Activated CD4-positive, alpha-beta memory T cell treated with anti-CD3 and anti-CD28 coated beads, Interleukin-2, amount 10 ng/mL, durations not matched to agents 7 days and 5 days (primary cell): ENCODE measurements at regions not wholly inside any gene's neighbourhood (a gene's known extent, or its start where the extent isn't known, plus 50 kb on each side); places are given as distances from the start of the nearest gene placed in this dataset.

ENCODE experiments used
- CTCF ChIA-PET: fragments of 350-600 bp; sonication (Branson Sonifier 250); formaldehyde crosslinking; loops from one replicate; lab custom pipeline; 2021; ENCODE audit warnings: antibody characterized with exemption, inconsistent platforms; lab: Charles Lee
- POLR2A ChIA-PET: fragments of 350-600 bp; sonication (Branson Sonifier 250); formaldehyde crosslinking; loops from one replicate; lab custom pipeline; 2021; ENCODE audit warnings: antibody characterized with exemption; lab: Charles Lee
- DNase-seq: peaks from one replicate; pipeline ENCODE4 v3.0.0-alpha.2; 2020
- H3K27ac Mint-ChIP-seq: one replicate; pipeline ENCODE4 v1.8.0; 2021; ENCODE audit warnings: mild to moderate bottlenecking, mixed read lengths
- H3K27me3 Mint-ChIP-seq: one replicate; pipeline ENCODE4 v1.8.0; 2021; ENCODE audit warnings: mixed read lengths
- H3K36me3 Mint-ChIP-seq: one replicate; pipeline ENCODE4 v1.8.0; 2021; ENCODE audit warnings: low read depth, mixed read lengths
- H3K4me1 Mint-ChIP-seq: one replicate; pipeline ENCODE4 v1.8.0; 2021; ENCODE audit warnings: mixed read lengths
- H3K4me3 Mint-ChIP-seq: one replicate; pipeline ENCODE4 v1.8.0; 2021; ENCODE audit warnings: mild to moderate bottlenecking, mixed read lengths
- H3K9me3 Mint-ChIP-seq: one replicate; pipeline ENCODE4 v1.8.0; 2021; ENCODE audit warnings: mixed read lengths

- Mint-ChIP-seq H3K4me1 (no peaks in the 10 kb centered on the region), H3K27ac (no peak overlapping the region), H3K9me3 (peaks cover 10% of the 10 kb centered on the region), H3K27me3 (no peaks in the 10 kb centered on the region), H3K36me3 (no peaks in the 10 kb centered on the region), H3K4me3 (no peak overlapping the region)
- CTCF ChIA-PET = no interaction called here
- POLR2A ChIA-PET = no interaction called here
- no peak for DNase-seq
Measured at GRCh38 chr18:39200153-39200552, 1634.6 kb upstream of the CELF4 start.

GRCh38 chr18:39199231-39199855 is 1633.7 kb upstream of the CELF4 start:
- ChIA-PET CTCF (no interaction called here), POLR2A (no interaction called here)
- Mint-ChIP-seq H3K27ac (no peak overlapping the region), H3K27me3 (no peaks in the 10 kb centered on the region), H3K36me3 (no peaks in the 10 kb centered on the region), H3K4me1 (no peaks in the 10 kb centered on the region), H3K4me3 (no peak overlapping the region), H3K9me3 (peaks cover 10% of the 10 kb centered on the region)
- no peak for DNase-seq

DNA sequence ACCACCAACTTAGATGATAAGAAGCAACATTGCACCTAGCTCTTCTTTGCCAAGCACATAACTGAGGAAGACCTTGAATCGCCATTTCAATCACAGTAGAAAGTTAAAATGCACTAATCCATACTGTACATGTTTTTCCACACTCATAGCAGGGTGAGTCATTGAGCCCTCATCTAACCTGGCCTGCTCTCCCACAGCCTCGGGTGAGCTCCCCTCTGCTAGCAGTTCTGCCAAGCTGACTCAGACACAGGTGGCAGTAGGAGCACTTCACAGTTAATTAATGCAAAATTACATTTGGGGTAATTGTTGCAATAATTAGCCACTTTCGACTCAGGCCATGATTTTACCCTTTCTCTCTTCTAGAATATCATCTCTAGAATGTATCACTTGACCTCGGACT is 1632.8 kb upstream of the CELF4 start:
- ChIA-PET POLR2A (no interaction called here), CTCF (no interaction called here)
- no peaks in the 10 kb centered on the region for H3K27me3 Mint-ChIP-seq

DNA sequence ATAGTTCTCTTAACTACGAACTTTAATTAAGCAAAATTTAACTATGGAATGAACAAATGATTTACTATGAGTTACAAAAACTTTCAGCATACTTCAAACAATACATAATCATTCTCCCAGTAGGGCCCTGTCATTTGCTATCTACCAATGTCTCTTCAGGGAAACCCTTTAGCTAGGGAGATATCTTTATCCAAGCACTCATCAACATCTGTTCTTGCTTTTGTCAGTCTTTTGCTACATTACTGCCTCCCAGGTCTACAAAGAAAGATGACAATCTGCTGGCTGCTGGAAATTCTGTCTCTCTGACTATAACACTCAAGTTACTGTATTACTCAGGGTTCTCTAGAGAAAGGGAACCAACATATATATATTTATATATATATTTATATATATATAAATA is 1626.3 kb upstream of the CELF4 start:
- CTCF ChIA-PET = no interaction called here
- POLR2A ChIA-PET = no interaction called here
- Mint-ChIP-seq H3K36me3 (no peaks in the 10 kb centered on the region), H3K27me3 (no peaks in the 10 kb centered on the region), H3K27ac (no peak overlapping the region), H3K9me3 (no peaks in the 10 kb centered on the region), H3K4me3 (no peak overlapping the region), H3K4me1 (no peaks in the 10 kb centered on the region)
- no peak for DNase-seq

More for the DNA sequence above, 1632.8 kb upstream of the CELF4 start:
- Mint-ChIP-seq H3K36me3 (no peaks in the 10 kb centered on the region), H3K4me1 (no peaks in the 10 kb centered on the region), H3K9me3 (peaks cover 10% of the 10 kb centered on the region), H3K4me3 (no peak overlapping the region), H3K27ac (no peak overlapping the region)
- no peak for DNase-seq

- POLR2A ChIA-PET = no interaction called here
- Mint-ChIP-seq H3K27me3 (no peaks in the 10 kb centered on the region), H3K9me3 (peaks cover 3% of the 10 kb centered on the region), H3K27ac (no peak overlapping the region), H3K36me3 (no peaks in the 10 kb centered on the region), H3K4me1 (no peaks in the 10 kb centered on the region), H3K4me3 (no peak overlapping the region)
- CTCF ChIA-PET = no interaction called here
- DNase-seq = no peak
Measured at GRCh38 chr18:39191058-39191457, 1625.5 kb upstream of the CELF4 start.

DNA sequence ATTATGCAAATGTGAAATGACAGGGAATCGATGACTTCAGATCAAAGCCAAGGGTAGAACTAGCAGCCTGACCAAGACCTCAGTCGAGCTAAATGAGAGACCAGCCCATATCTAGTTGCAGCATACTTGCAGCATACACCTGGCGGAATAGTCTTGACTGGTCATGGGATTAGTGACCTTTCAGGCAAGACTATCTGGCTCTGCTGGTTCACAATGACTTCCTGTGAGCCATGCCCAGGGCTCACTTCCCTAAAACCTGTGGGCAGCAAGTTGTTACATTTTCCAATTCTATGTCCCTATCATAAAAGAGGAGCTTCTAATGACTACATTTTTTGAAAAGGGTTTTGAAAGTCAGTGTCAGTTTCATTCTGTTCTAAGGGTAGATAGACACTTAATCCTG is 1624.9 kb upstream of the CELF4 start:
- Mint-ChIP-seq H3K27me3 (no peaks in the 10 kb centered on the region), H3K36me3 (no peaks in the 10 kb centered on the region), H3K9me3 (peaks cover 5% of the 10 kb centered on the region), H3K4me3 (no peak overlapping the region), H3K27ac (no peak overlapping the region), H3K4me1 (no peaks in the 10 kb centered on the region)
- ChIA-PET POLR2A (no interaction called here), CTCF (no interaction called here)
- DNase-seq = no peak

DNA sequence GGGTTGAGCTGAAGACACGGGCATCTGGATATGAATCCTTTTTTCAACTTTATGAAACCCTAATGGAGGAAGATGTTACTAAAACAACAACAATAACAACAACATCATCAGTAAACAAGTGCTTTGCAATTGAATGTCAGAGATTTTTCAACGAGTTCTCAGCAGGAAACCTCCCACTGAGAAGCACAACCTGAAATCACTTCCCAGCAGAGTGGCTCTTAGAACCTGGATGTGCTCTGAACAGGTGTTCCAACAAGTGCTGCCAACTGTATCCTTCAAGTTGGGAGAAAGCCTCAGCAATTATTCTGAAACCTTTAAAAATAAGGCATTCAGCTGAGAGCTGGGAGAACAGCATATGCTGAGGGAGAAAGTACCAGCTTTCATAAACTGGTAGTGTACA is 1622.7 kb upstream of the CELF4 start:
- Mint-ChIP-seq H3K36me3 (no peaks in the 10 kb centered on the region), H3K9me3 (peaks cover 5% of the 10 kb centered on the region), H3K27me3 (no peaks in the 10 kb centered on the region), H3K4me3 (no peak overlapping the region), H3K27ac (no peak overlapping the region), H3K4me1 (no peaks in the 10 kb centered on the region)
- no peak for DNase-seq
- ChIA-PET POLR2A (no interaction called here), CTCF (no interaction called here)

- ChIA-PET POLR2A (no interaction called here), CTCF (no interaction called here)
- Mint-ChIP-seq H3K27ac (no peak overlapping the region), H3K4me1 (no peaks in the 10 kb centered on the region), H3K9me3 (peaks cover 5% of the 10 kb centered on the region), H3K4me3 (no peak overlapping the region), H3K36me3 (no peaks in the 10 kb centered on the region), H3K27me3 (no peaks in the 10 kb centered on the region)
- no peak for DNase-seq
Measured at GRCh38 chr18:39186008-39186407, 1620.4 kb upstream of the CELF4 start.

GRCh38 chr18:39184176-39184575 is 1618.6 kb upstream of the CELF4 start:
- no peak for DNase-seq
- ChIA-PET POLR2A (no interaction called here), CTCF (no interaction called here)
- no peaks in the 10 kb centered on the region for H3K4me1 Mint-ChIP-seq
- H3K36me3 Mint-ChIP-seq = no peaks in the 10 kb centered on the region
- H3K27ac Mint-ChIP-seq = no peak overlapping the region
- no peaks in the 10 kb centered on the region for H3K27me3 Mint-ChIP-seq
- peaks cover 8% of the 10 kb centered on the region for H3K9me3 Mint-ChIP-seq
- H3K4me3 Mint-ChIP-seq = no peak overlapping the region

- Mint-ChIP-seq H3K27me3 (no peaks in the 10 kb centered on the region), H3K9me3 (peaks cover 3% of the 10 kb centered on the region), H3K4me1 (no peaks in the 10 kb centered on the region), H3K27ac (no peak overlapping the region), H3K36me3 (no peaks in the 10 kb centered on the region), H3K4me3 (no peak overlapping the region)
- DNase-seq = no peak
- ChIA-PET POLR2A (no interaction called here), CTCF (no interaction called here)
Measured at GRCh38 chr18:39178166-39178565, 1612.6 kb upstream of the CELF4 start.

GRCh38 chr18:39172695-39173421 is 1607.3 kb upstream of the CELF4 start:
- CTCF ChIA-PET = interaction anchor here (0.7 kb wide), 1 partner anchor 10 kb away, joined by 3 read pairs; no protein-coding TSS in a partner anchor
- no peaks in the 10 kb centered on the region for H3K27me3 Mint-ChIP-seq
- H3K36me3 Mint-ChIP-seq = no peaks in the 10 kb centered on the region
- POLR2A ChIA-PET = no interaction called here
- H3K27ac Mint-ChIP-seq = no peak overlapping the region
- H3K4me1 Mint-ChIP-seq = no peaks in the 10 kb centered on the region
- DNase-seq = no peak
- no peaks in the 10 kb centered on the region for H3K9me3 Mint-ChIP-seq
- no peak overlapping the region for H3K4me3 Mint-ChIP-seq

DNA sequence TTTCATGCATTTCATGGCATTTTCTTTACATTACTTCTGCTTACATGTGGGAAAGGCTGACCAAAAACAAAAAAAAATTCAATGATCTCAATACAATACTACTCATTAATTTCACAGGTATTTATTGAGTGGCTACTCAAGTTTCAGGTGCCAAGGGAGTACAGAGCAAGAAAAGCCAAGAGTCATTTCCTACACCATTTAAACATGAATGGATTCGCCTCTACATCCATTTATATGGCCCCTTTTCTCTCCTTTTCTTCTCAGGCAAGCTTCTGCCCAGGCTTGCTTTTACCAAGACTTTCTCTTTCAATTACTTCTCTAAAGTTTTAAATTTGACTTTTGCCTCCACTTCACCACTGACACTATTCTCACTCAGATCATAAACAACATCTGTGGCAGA is 1603.1 kb upstream of the CELF4 start:
- CTCF ChIA-PET = no interaction called here
- no peaks in the 10 kb centered on the region for H3K27me3 Mint-ChIP-seq
- DNase-seq = no peak
- H3K9me3 Mint-ChIP-seq = peaks cover 2% of the 10 kb centered on the region
- no peaks in the 10 kb centered on the region for H3K4me1 Mint-ChIP-seq
- no peak overlapping the region for H3K27ac Mint-ChIP-seq
- POLR2A ChIA-PET = no interaction called here
- no peak overlapping the region for H3K4me3 Mint-ChIP-seq
- no peaks in the 10 kb centered on the region for H3K36me3 Mint-ChIP-seq

DNA sequence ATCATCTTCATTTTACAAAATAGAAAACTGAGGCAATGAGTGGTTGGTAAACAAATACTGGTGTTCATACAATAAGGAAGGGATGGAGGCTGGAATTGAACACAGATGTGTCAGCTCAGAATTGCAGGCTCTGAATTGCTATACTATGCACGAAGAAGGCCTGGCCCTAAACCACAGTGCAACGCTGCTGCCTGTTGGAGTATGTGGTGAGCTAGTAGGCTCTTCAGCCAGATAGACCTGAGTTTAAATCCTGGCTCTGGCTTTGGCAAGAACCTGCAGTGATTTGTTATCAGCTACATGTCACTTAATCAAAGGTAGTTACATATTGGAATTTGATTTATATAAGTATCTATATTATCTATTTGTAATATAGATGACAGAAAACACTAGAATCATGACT is 1602.4 kb upstream of the CELF4 start:
- Mint-ChIP-seq H3K4me1 (no peaks in the 10 kb centered on the region), H3K27me3 (no peaks in the 10 kb centered on the region), H3K4me3 (no peak overlapping the region), H3K9me3 (peaks cover 2% of the 10 kb centered on the region), H3K27ac (no peak overlapping the region), H3K36me3 (no peaks in the 10 kb centered on the region)
- ChIA-PET CTCF (no interaction called here), POLR2A (no interaction called here)
- DNase-seq = no peak

DNA sequence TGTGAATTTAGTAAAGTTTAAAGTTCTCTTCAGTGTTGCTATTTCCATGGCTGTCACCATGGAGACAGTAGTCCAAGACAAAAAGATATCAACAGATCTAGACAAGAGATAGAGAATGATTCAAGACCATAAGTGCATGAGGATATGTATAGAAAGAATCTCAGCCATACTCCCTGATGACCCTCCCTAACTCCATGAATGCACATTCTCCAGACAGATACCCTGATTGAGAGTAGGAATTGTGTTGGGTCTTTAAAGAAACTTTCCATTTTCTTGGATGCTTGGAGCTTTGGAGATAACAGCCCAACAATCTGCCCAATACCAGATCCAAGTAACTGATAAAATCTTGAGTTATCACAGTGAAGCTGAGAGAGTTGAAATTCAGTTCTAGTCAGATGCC is 1601.2 kb upstream of the CELF4 start:
- DNase-seq = no peak
- H3K27me3 Mint-ChIP-seq = no peaks in the 10 kb centered on the region
- H3K36me3 Mint-ChIP-seq = no peaks in the 10 kb centered on the region
- H3K27ac Mint-ChIP-seq = no peak overlapping the region
- CTCF ChIA-PET = no interaction called here
- no peak overlapping the region for H3K4me3 Mint-ChIP-seq
- H3K4me1 Mint-ChIP-seq = no peaks in the 10 kb centered on the region
- POLR2A ChIA-PET = no interaction called here
- peaks cover 2% of the 10 kb centered on the region for H3K9me3 Mint-ChIP-seq
